RWPE1 (cell line): ENCODE measurements at regions not wholly inside any gene's neighbourhood (a gene's known extent, or its start where the extent isn't known, plus 50 kb on each side); places are given as distances from the start of the nearest gene placed in this dataset.

Experiments
- CTCF ChIA-PET: fragments of 350-600 bp; sonication (Branson Sonifier 250); formaldehyde crosslinking; extraction: SDS; loops from one replicate; lab custom pipeline; 2021; lab: Yijun Ruan, JAX
- POLR2A ChIA-PET: fragments of 400-600 bp; formaldehyde crosslinking; extraction: SDS; loops from one replicate; lab custom pipeline; 2020; ENCODE audit warnings: antibody characterized with exemption; ENCODE audit not compliant: low non-redundant PET; lab: Yijun Ruan, JAX
- DNase-seq: peaks from one replicate; pipeline ENCODE4 v3.0.0; 2012; ENCODE audit warnings: low spot score
- H3K27ac ChIP-seq: fragments of 450-650 bp; 2 replicates; pipeline ENCODE4 v1.5.1; 2017
- TF ChIP-seq, protein P1 (sequence below): fragments of 450-650 bp; conservative IDR thresholded peaks from 2 replicates; pipeline ENCODE4 v1.5.1; 2017; ENCODE audit warnings: low read depth, mild to moderate bottlenecking

DNA sequence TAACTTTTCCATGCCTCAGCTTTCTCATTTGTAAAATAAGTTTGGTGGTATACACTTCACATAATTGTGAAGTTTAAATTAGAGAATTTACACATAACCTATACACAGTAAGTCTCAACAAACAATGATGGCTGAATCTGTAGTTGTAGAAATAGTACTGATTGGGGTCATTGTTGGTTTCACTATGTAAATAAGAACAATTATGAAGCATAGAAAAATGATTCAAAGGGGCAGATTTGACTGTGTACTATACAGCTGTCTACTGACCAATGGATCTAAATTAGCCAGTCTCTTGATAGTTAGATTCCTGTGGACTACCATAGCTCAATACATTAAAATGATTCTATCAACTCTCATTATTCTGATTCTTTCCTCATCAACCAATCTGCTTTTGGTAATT, 181.1 kb upstream of the STXBP5 start:
- TF ChIP-seq, protein P1, sequence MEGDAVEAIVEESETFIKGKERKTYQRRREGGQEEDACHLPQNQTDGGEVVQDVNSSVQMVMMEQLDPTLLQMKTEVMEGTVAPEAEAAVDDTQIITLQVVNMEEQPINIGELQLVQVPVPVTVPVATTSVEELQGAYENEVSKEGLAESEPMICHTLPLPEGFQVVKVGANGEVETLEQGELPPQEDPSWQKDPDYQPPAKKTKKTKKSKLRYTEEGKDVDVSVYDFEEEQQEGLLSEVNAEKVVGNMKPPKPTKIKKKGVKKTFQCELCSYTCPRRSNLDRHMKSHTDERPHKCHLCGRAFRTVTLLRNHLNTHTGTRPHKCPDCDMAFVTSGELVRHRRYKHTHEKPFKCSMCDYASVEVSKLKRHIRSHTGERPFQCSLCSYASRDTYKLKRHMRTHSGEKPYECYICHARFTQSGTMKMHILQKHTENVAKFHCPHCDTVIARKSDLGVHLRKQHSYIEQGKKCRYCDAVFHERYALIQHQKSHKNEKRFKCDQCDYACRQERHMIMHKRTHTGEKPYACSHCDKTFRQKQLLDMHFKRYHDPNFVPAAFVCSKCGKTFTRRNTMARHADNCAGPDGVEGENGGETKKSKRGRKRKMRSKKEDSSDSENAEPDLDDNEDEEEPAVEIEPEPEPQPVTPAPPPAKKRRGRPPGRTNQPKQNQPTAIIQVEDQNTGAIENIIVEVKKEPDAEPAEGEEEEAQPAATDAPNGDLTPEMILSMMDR = no peak
- H3K27ac ChIP-seq = no peak overlapping the region
- CTCF ChIA-PET = interaction anchor here (0.6 kb wide), 1 partner anchor 768 kb away, joined by 3 read pairs; no protein-coding TSS in a partner anchor
- POLR2A ChIA-PET = no interaction called here
- no peak for DNase-seq

DNA sequence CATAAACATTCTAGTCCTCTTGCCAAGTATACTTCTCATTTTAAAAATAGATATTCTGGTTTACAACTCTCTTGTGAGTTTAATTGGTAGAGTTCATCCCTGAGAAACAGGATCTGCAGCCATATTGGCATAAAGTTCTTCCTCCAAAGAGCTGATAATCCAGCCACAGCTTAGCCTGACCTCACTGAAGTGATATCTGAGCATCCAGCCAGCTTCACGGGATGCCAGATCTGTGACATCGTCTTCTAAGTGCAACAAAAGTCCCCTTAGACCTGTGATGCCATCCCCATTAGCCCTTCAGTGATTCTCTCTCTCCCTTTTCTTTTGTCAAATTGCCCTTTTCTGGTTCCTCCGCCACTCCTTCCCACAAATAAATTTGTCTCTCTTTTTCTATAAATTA, 180.6 kb upstream of the STXBP5 start:
- DNase-seq = no peak
- H3K27ac ChIP-seq = no peak overlapping the region
- TF ChIP-seq, protein P1 = no peak
- CTCF ChIA-PET = interaction anchor here (0.6 kb wide), 1 partner anchor 768 kb away, joined by 3 read pairs; no protein-coding TSS in a partner anchor
- POLR2A ChIA-PET = no interaction called here

DNA sequence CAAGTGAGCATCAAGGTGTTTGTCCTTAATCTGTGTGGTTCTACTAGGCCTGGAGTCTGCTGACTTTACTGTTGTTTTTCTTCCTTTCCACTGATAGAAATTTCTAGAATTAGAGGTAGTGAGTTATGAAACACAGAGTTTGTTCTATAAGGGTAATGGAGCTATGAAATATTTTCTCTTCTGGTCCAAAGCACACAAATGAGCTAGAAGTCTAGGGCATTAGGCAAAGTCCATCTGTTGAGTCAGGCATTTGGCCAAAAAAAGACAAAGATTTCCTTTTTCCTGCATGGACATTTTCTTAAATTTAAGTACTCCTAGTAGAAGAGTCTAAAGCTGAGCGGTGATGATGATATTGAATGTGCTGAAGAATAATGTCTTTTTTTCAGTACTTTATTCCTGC, 174.3 kb upstream of the STXBP5 start:
- POLR2A ChIA-PET = no interaction called here
- CTCF ChIA-PET = interaction anchor here (0.6 kb wide), 2 partner anchors 1468 to 1598 kb away, joined by 3 to 8 read pairs; no protein-coding TSS in a partner anchor
- DNase-seq = no peak
- H3K27ac ChIP-seq = no peak overlapping the region
- TF ChIP-seq, protein P1 = no peak

DNA sequence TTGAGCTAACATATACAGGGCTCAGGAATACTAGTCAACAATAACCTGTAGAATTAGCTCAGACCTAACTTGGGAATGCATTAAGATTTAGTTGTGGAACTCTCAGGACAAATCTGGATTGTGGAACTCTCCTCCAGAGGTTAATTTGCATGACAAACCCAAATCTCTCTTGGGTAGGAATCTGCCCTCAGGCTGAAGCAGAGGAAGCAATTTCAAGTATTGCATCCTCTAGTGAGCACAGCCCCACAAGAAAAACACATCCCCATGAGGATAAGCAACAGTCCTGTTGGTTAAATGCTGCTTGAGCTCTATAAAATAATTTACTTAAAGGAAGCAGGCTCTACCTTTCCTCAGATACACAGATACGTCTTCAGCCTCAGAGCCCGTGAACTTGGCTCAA, 170.9 kb upstream of the STXBP5 start:
- ChIA-PET CTCF (interaction anchor here (0.5 kb wide), 1 partner anchor 501 kb away, joined by 3 read pairs; no protein-coding TSS in a partner anchor), POLR2A (no interaction called here)
- TF ChIP-seq, protein P1 = no peak
- no peak overlapping the region for H3K27ac ChIP-seq
- DNase-seq = no peak

DNA sequence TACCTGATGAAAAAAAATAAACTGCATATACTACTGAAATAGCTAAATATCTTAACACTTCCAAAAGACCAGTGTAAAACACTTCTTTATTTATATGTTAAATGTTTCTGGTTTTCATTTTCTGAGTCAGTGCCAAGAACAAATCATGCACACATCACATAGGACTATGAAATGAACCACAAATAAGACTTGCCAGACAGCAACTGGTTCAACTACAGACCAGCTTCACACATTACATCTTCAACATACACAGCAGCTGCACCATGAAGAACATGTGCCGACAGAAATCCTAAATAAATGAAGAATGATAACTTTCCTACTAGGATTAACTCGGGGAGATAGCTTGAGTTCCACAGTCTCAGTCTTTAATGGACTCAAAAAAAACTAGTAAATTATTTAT, 168.3 kb upstream of the STXBP5 start:
- DNase-seq = no peak
- CTCF ChIA-PET = no interaction called here
- TF ChIP-seq, protein P1 = no peak
- POLR2A ChIA-PET = no interaction called here
- H3K27ac ChIP-seq = no peak overlapping the region

DNA sequence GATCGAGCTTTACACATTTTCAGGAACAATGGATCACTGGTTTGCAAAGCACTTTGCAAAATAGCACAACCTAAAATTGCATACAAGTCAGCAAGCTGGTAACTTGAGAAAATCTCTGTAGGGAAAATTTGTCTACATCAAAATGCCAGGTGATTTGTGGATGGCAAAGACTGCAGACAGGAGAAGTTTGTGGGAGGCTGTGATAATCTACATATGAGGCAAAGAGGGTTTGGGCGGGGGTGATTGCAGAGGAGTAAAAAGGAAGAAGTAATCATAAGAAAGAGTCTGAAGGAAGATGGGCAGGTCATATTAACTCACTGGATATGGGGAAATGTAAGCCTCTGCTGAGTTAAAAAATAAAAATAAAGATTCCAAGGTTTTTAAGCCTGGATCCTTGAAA, 166.3 kb upstream of the STXBP5 start:
- no peak for DNase-seq
- CTCF ChIA-PET = no interaction called here
- POLR2A ChIA-PET = no interaction called here
- TF ChIP-seq, protein P1 = no peak
- no peak overlapping the region for H3K27ac ChIP-seq
